ENCODE measurements at regions not wholly inside any gene's neighbourhood (a gene's known extent, or its start where the extent isn't known, plus 50 kb on each side); places are given as distances from the start of the nearest gene placed in this dataset.

- no peak overlapping the region for H3K27ac Mint-ChIP-seq
- Histone ChIP-seq H3K36me3 (no peaks in the 10 kb centered on the region), H3K9ac (no peak overlapping the region), H3K9me3 (ENCODE audit: low read depth) (no peaks in the 10 kb centered on the region), H3K79me2 (ENCODE audit: low read depth) (no peaks in the 10 kb centered on the region), H4K20me1 (ENCODE audit: low read depth) (no peaks in the 10 kb centered on the region), H2AFZ (replicated peaks) (no peak overlapping the region), H3K4me3 (no peak overlapping the region), H3K4me2 (no peak overlapping the region), H3K27ac (no peak overlapping the region), H3F3A (ENCODE audit: low read depth) (no peaks in the 10 kb centered on the region), H3K4me1 (no peaks in the 10 kb centered on the region), H3K27me3 (no peaks in the 10 kb centered on the region)
- no peaks in the 10 kb centered on the region for H3K36me3 Mint-ChIP-seq
- TF ChIP-seq EZH2phosphoT487 (IDR thresholded peaks at IDR 0.05) (no peak), CTCF (IDR thresholded peaks at IDR 0.05) (no peak)
- DNase-seq (ENCODE audit: low spot score): no peak
- no peaks in the 10 kb centered on the region for H3K4me1 Mint-ChIP-seq
- peaks cover 2% of the 10 kb centered on the region for H3K27me3 Mint-ChIP-seq (ENCODE audit: insufficient read depth, low read depth)
- no peaks in the 10 kb centered on the region for H3K9me3 Mint-ChIP-seq
- no peak overlapping the region for H3K4me3 Mint-ChIP-seq
These were observed 448.8 kb downstream of the KIF16B start for GRCh38 chr20:16124491-16124890.

GRCh38 chr20:16123623-16124022 is 449.6 kb downstream of the KIF16B start:
- H3K9me3 ChIP-seq (ENCODE audit: low read depth): no peaks in the 10 kb centered on the region
- no peak for TF ChIP-seq EZH2phosphoT487 (IDR thresholded peaks at IDR 0.05)
- TF ChIP-seq CTCF (IDR thresholded peaks at IDR 0.05): no peak
- no peak for TF ChIP-seq EZH2 (IDR thresholded peaks at IDR 0.05)
- H3K36me3 ChIP-seq: no peaks in the 10 kb centered on the region
- no peak overlapping the region for H3K4me3 Mint-ChIP-seq
- H3K9me3 Mint-ChIP-seq: peaks cover 2% of the 10 kb centered on the region
- no peak for DNase-seq (ENCODE audit: low spot score)
- H2AFZ ChIP-seq (replicated peaks): no peak overlapping the region
- H3K27me3 ChIP-seq: no peaks in the 10 kb centered on the region
- H3K4me1 Mint-ChIP-seq: no peaks in the 10 kb centered on the region
- H3K4me1 ChIP-seq: no peaks in the 10 kb centered on the region
- no peak overlapping the region for H3K27ac Mint-ChIP-seq
- no peak overlapping the region for H3K27ac ChIP-seq
- H3K4me2 ChIP-seq: no peak overlapping the region
- no peaks in the 10 kb centered on the region for H3K79me2 ChIP-seq (ENCODE audit: low read depth)
- H4K20me1 ChIP-seq (ENCODE audit: low read depth): no peaks in the 10 kb centered on the region
- H3K27me3 Mint-ChIP-seq (ENCODE audit: insufficient read depth, low read depth): peaks cover 2% of the 10 kb centered on the region
- no peak overlapping the region for H3K4me3 ChIP-seq
- no peaks in the 10 kb centered on the region for H3K36me3 Mint-ChIP-seq
- no peaks in the 10 kb centered on the region for H3F3A ChIP-seq (ENCODE audit: low read depth)
- no peak overlapping the region for H3K9ac ChIP-seq

GRCh38 chr20:16119909-16120308 is 453.3 kb downstream of the KIF16B start:
- Mint-ChIP-seq H3K36me3 (peaks cover 1% of the 10 kb centered on the region), H3K27me3 (ENCODE audit: insufficient read depth, low read depth) (no peaks in the 10 kb centered on the region), H3K27ac (no peak overlapping the region), H3K9me3 (peaks cover 12% of the 10 kb centered on the region), H3K4me1 (no peaks in the 10 kb centered on the region), H3K4me3 (no peak overlapping the region)
- Histone ChIP-seq H3F3A (ENCODE audit: low read depth) (no peaks in the 10 kb centered on the region), H3K9me3 (ENCODE audit: low read depth) (no peaks in the 10 kb centered on the region), H3K27ac (no peak overlapping the region), H3K4me2 (no peak overlapping the region), H3K36me3 (no peaks in the 10 kb centered on the region), H2AFZ (replicated peaks) (no peak overlapping the region), H3K4me1 (no peaks in the 10 kb centered on the region), H4K20me1 (ENCODE audit: low read depth) (no peaks in the 10 kb centered on the region), H3K9ac (no peak overlapping the region), H3K27me3 (no peaks in the 10 kb centered on the region), H3K79me2 (ENCODE audit: low read depth) (no peaks in the 10 kb centered on the region), H3K4me3 (no peak overlapping the region)
- TF ChIP-seq EZH2 (IDR thresholded peaks at IDR 0.05): no peak
- no peak for TF ChIP-seq EZH2phosphoT487 (IDR thresholded peaks at IDR 0.05)
- TF ChIP-seq CTCF (IDR thresholded peaks at IDR 0.05): no peak
- no peak for DNase-seq (ENCODE audit: low spot score)

Data from neural progenitor cell (in vitro differentiated cells).